CD4-positive, alpha-beta memory T cell (primary cell): ENCODE measurements at regions not wholly inside any gene's neighbourhood (a gene's known extent, or its start where the extent isn't known, plus 50 kb on each side); places are given as distances from the start of the nearest gene placed in this dataset.

Experiments
- CTCF ChIA-PET: fragments of 350-600 bp; sonication (Branson Sonifier 250); formaldehyde crosslinking; loops from one replicate; lab custom pipeline; 2021; ENCODE audit warnings: inconsistent platforms; ENCODE audit not compliant: partially characterized antibody; lab: Charles Lee
- POLR2A ChIA-PET: fragments of 350-600 bp; sonication (Branson Sonifier 250); formaldehyde crosslinking; loops from one replicate; lab custom pipeline; 2021; ENCODE audit not compliant: partially characterized antibody; lab: Charles Lee
- DNase-seq, 5 donors: peaks; one replicate each; pipeline versions ENCODE4 v3.0.0 to v3.0.0-alpha.2; 2020 to 2022; ENCODE audit warnings: mixed read lengths in 1 of 5
- H3K27ac ChIP-seq: one replicate; pipeline ENCODE4 v1.7.0; 2013; ENCODE audit warnings: low read depth, low read length
- H3K27me3 ChIP-seq: 2 replicates; pipeline ENCODE4 v1.7.0; 2013; ENCODE audit warnings: mild to moderate bottlenecking, low read length, moderate library complexity; ENCODE audit not compliant: insufficient read depth
- H3K36me3 ChIP-seq: 2 replicates; pipeline ENCODE4 v1.7.0; 2013; ENCODE audit warnings: mild to moderate bottlenecking, low read length, moderate library complexity; ENCODE audit not compliant: insufficient read depth
- H3K4me1 ChIP-seq: 2 replicates; pipeline ENCODE4 v1.7.0; 2013; ENCODE audit warnings: mild to moderate bottlenecking, low read length, moderate library complexity; ENCODE audit not compliant: insufficient read depth
- H3K4me3 ChIP-seq, 2 donors: one replicate each; pipeline ENCODE4 v1.7.0; 2013; ENCODE audit warnings: low read length in 2 of 2, mild to moderate bottlenecking in 1 of 2
- H3K9me3 ChIP-seq, 2 donors: one replicate each; pipeline ENCODE4 v1.7.0; 2013; ENCODE audit warnings: low read length in 2 of 2, control low read depth in 1 of 2; ENCODE audit not compliant: control insufficient read depth in 1 of 2
- H3K27ac Mint-ChIP-seq, 7 donors: one replicate each; pipeline ENCODE4 v1.8.0; 2020 to 2021; ENCODE audit warnings: mixed read lengths in 7 of 7, mild to moderate bottlenecking in 6 of 7, inconsistent platforms in 3 of 7, moderate library complexity in 3 of 7
- H3K27me3 Mint-ChIP-seq, 2 donors: one replicate each; pipeline ENCODE4 v1.8.0; 2020 to 2021; ENCODE audit warnings: mixed read lengths in 2 of 2
- H3K36me3 Mint-ChIP-seq, 2 donors: one replicate each; pipeline ENCODE4 v1.8.0; 2020 to 2021; ENCODE audit warnings: mixed read lengths in 2 of 2, inconsistent platforms in 1 of 2, mild to moderate bottlenecking in 1 of 2
- H3K4me1 Mint-ChIP-seq, 4 donors: one replicate each; pipeline ENCODE4 v1.8.0; 2020 to 2021; ENCODE audit warnings: mixed read lengths in 4 of 4, mild to moderate bottlenecking in 1 of 4
- H3K4me3 Mint-ChIP-seq, 8 donors: one replicate each; pipeline ENCODE4 v1.8.0; 2020 to 2021; ENCODE audit warnings: mixed read lengths in 8 of 8, mild to moderate bottlenecking in 7 of 8, moderate library complexity in 6 of 8, inconsistent platforms in 3 of 8
- H3K9me3 Mint-ChIP-seq, 8 donors: one replicate each; pipeline ENCODE4 v1.8.0; 2020 to 2021; ENCODE audit warnings: mixed read lengths in 8 of 8, mild to moderate bottlenecking in 5 of 8, inconsistent platforms in 3 of 8, moderate library complexity in 1 of 8
- intact Hi-C: fragments of 100-400 bp; cut with micrococcal nuclease; formaldehyde crosslinking; loops from one replicate; pipeline ENCODE4 v1.15.1; 2023

GRCh38 chr5:121408778-121409177, 442.9 kb upstream of the FTMT start:
- Mint-ChIP-seq H3K27ac (no peak overlapping the region), H3K27me3 (no peaks in the 10 kb centered on the region), H3K36me3 (no peaks in the 10 kb centered on the region), H3K9me3 (peaks cover 0 to 20% (median 7%) of the 10 kb centered on the region in 8 donors), H3K4me1 (no peaks in the 10 kb centered on the region), H3K4me3 (no peak overlapping the region)
- Histone ChIP-seq H3K9me3 (no peaks in the 10 kb centered on the region), H3K27ac (no peak overlapping the region), H3K27me3 (no peaks in the 10 kb centered on the region), H3K4me1 (no peaks in the 10 kb centered on the region), H3K4me3 (no peak overlapping the region), H3K36me3 (no peaks in the 10 kb centered on the region)
- POLR2A ChIA-PET, result no interaction called here
- CTCF ChIA-PET, result no interaction called here
- intact Hi-C loops, result no loop called here
- DNase-seq, result no peak

GRCh38 chr5:121415270-121415669, 436.4 kb upstream of the FTMT start:
- H3K27me3 ChIP-seq, result no peaks in the 10 kb centered on the region
- Mint-ChIP-seq H3K27ac (no peak overlapping the region), H3K9me3 (peaks cover 0 to 14% (median 4%) of the 10 kb centered on the region in 8 donors), H3K4me1 (no peaks in the 10 kb centered on the region), H3K36me3 (no peaks in the 10 kb centered on the region), H3K4me3 (no peak overlapping the region), H3K27me3 (no peaks in the 10 kb centered on the region)
- no peaks in the 10 kb centered on the region for H3K36me3 ChIP-seq
- intact Hi-C loops, result no loop called here
- DNase-seq, result no peak
- H3K9me3 ChIP-seq, result no peaks in the 10 kb centered on the region
- CTCF ChIA-PET, result no interaction called here
- POLR2A ChIA-PET, result no interaction called here
- no peak overlapping the region for H3K4me3 ChIP-seq
- no peak overlapping the region for H3K27ac ChIP-seq
- H3K4me1 ChIP-seq, result no peaks in the 10 kb centered on the region

DNA sequence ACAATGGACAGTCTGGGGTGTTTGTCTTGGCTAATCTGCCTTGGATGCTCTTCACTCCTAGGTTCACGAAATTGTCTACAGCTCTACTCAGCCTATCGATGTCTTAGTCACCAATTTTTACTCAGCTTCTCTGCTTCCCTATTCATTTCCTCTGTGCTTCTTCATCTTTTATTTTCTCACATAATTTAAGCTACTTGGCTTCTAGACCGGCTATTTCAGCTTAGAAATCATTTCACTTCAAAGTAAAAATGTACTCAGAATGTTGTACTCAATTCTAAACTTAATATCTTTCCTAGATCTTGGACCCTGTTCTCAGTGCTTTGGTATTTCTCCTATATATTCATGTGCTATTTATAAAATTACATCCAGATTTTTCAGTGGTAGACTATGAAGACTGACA, 430.0 kb upstream of the FTMT start:
- Histone ChIP-seq H3K27me3 (no peaks in the 10 kb centered on the region), H3K4me3 (no peak overlapping the region), H3K4me1 (no peaks in the 10 kb centered on the region), H3K9me3 (no peaks in the 10 kb centered on the region), H3K36me3 (no peaks in the 10 kb centered on the region), H3K27ac (no peak overlapping the region)
- Mint-ChIP-seq H3K27ac (no peak overlapping the region), H3K4me3 (no peak overlapping the region), H3K9me3 (peaks cover 3 to 14% (median 5%) of the 10 kb centered on the region in 8 donors), H3K36me3 (no peaks in the 10 kb centered on the region), H3K27me3 (no peaks in the 10 kb centered on the region), H3K4me1 (no peaks in the 10 kb centered on the region)
- ChIA-PET CTCF (no interaction called here), POLR2A (no interaction called here)
- DNase-seq, result no peak
- intact Hi-C loops, result no loop called here

DNA sequence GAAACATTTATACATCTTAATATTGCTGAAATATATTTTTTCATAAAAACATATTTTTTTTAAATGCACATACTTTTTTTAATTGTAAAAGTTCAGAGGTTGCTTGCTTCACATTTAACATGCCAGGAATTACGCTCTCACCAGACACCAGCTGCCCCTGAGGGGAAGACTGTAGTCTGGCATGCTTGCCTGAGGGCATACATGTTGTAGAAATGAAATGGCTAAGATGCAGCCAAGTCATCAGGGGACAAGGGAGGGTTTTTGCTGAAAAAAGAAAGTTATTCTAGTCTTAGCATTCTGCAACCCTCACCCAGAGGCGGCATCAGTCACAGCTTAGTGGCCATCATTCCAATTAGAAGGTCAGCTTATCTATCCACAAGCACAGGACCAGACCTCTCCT, 426.7 kb upstream of the FTMT start:
- CTCF ChIA-PET, result no interaction called here
- no peaks in the 10 kb centered on the region for H3K36me3 Mint-ChIP-seq
- no peaks in the 10 kb centered on the region for H3K9me3 ChIP-seq
- no peaks in the 10 kb centered on the region for H3K36me3 ChIP-seq
- H3K27me3 Mint-ChIP-seq, result no peaks in the 10 kb centered on the region
- H3K27ac Mint-ChIP-seq, result no peak overlapping the region
- intact Hi-C loops, result no loop called here
- H3K4me1 ChIP-seq, result no peaks in the 10 kb centered on the region
- DNase-seq, result no peak
- POLR2A ChIA-PET, result no interaction called here
- H3K9me3 Mint-ChIP-seq, result peaks cover 3 to 16% (median 6%) of the 10 kb centered on the region in 8 donors
- no peaks in the 10 kb centered on the region for H3K4me1 Mint-ChIP-seq
- no peak overlapping the region for H3K4me3 Mint-ChIP-seq
- H3K27me3 ChIP-seq, result no peaks in the 10 kb centered on the region
- no peak overlapping the region for H3K27ac ChIP-seq
- H3K4me3 ChIP-seq, result no peak overlapping the region

- no peak for DNase-seq
- H3K4me1 ChIP-seq, result no peaks in the 10 kb centered on the region
- intact Hi-C loops, result no loop called here
- Mint-ChIP-seq H3K4me1 (no peaks in the 10 kb centered on the region), H3K9me3 (peaks cover 3 to 14% (median 6%) of the 10 kb centered on the region in 8 donors), H3K27me3 (no peaks in the 10 kb centered on the region), H3K27ac (no peak overlapping the region), H3K4me3 (no peak overlapping the region), H3K36me3 (no peaks in the 10 kb centered on the region)
- no peaks in the 10 kb centered on the region for H3K9me3 ChIP-seq
- no peak overlapping the region for H3K27ac ChIP-seq
- H3K4me3 ChIP-seq, result no peak overlapping the region
- POLR2A ChIA-PET, result no interaction called here
- H3K36me3 ChIP-seq, result no peaks in the 10 kb centered on the region
- CTCF ChIA-PET, result no interaction called here
- H3K27me3 ChIP-seq, result no peaks in the 10 kb centered on the region
Observed at GRCh38 chr5:121426153-121426552, 425.5 kb upstream of the FTMT start.

- intact Hi-C loops, result no loop called here
- H3K27me3 ChIP-seq, result no peaks in the 10 kb centered on the region
- DNase-seq, result no peak
- no peak overlapping the region for H3K27ac ChIP-seq
- ChIA-PET CTCF (no interaction called here), POLR2A (no interaction called here)
- H3K27me3 Mint-ChIP-seq, result no peaks in the 10 kb centered on the region
- no peak overlapping the region for H3K4me3 Mint-ChIP-seq
- no peaks in the 10 kb centered on the region for H3K36me3 ChIP-seq
- no peaks in the 10 kb centered on the region for H3K9me3 ChIP-seq
- peaks cover 2 to 10% (median 4%) of the 10 kb centered on the region in 8 donors for H3K9me3 Mint-ChIP-seq
- H3K4me3 ChIP-seq, result no peak overlapping the region
- no peaks in the 10 kb centered on the region for H3K4me1 Mint-ChIP-seq
- H3K36me3 Mint-ChIP-seq, result no peaks in the 10 kb centered on the region
- no peaks in the 10 kb centered on the region for H3K4me1 ChIP-seq
- no peak overlapping the region for H3K27ac Mint-ChIP-seq
Observed at GRCh38 chr5:121429761-121430160, 421.9 kb upstream of the FTMT start.

- POLR2A ChIA-PET, result no interaction called here
- Histone ChIP-seq H3K9me3 (no peaks in the 10 kb centered on the region), H3K4me1 (no peaks in the 10 kb centered on the region), H3K27me3 (no peaks in the 10 kb centered on the region), H3K36me3 (no peaks in the 10 kb centered on the region), H3K4me3 (no peak overlapping the region), H3K27ac (no peak overlapping the region)
- peaks cover 2 to 9% (median 4%) of the 10 kb centered on the region in 8 donors for H3K9me3 Mint-ChIP-seq
- intact Hi-C loops, result no loop called here
- H3K27me3 Mint-ChIP-seq, result no peaks in the 10 kb centered on the region
- no peak overlapping the region for H3K27ac Mint-ChIP-seq
- H3K36me3 Mint-ChIP-seq, result no peaks in the 10 kb centered on the region
- no peak overlapping the region for H3K4me3 Mint-ChIP-seq
- H3K4me1 Mint-ChIP-seq, result no peaks in the 10 kb centered on the region
- CTCF ChIA-PET, result no interaction called here
- no peak for DNase-seq
Observed at GRCh38 chr5:121430538-121430937, 421.1 kb upstream of the FTMT start.

DNA sequence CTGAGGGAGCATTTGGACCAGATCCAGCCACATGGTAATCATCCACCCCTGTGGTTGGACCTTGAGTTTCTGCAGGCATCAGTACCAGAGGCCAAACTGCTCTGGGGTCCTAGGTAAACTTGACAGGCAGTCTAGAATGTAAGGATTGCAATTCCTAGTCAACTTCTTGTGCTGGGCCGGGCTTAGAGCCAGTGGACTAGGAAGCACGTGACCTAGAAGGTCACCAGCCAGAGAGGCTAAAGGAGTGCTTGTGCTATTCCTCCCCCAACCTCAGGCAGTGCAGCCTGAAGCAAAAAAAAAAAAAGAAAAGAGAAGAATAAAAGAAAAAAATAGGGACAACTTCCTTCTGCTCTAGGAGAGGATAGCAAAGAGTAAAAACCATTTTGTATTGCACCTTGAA, 406.2 kb upstream of the FTMT start:
- H3K4me3 ChIP-seq, result no peak overlapping the region
- H3K4me1 Mint-ChIP-seq, result no peaks in the 10 kb centered on the region

More for the DNA sequence above, 406.2 kb upstream of the FTMT start:
- Mint-ChIP-seq H3K27ac (no peak overlapping the region), H3K4me3 (no peak overlapping the region), H3K36me3 (peaks cover 0 to 1% of the 10 kb centered on the region in 2 donors), H3K27me3 (no peaks in the 10 kb centered on the region), H3K9me3 (peaks cover 0 to 24% (median 4%) of the 10 kb centered on the region in 8 donors)
- no peaks in the 10 kb centered on the region for H3K27me3 ChIP-seq
- no peaks in the 10 kb centered on the region for H3K9me3 ChIP-seq
- H3K27ac ChIP-seq, result no peak overlapping the region
- CTCF ChIA-PET, result no interaction called here
- DNase-seq, result no peak
- intact Hi-C loops, result no loop called here
- POLR2A ChIA-PET, result no interaction called here
- no peaks in the 10 kb centered on the region for H3K4me1 ChIP-seq
- no peaks in the 10 kb centered on the region for H3K36me3 ChIP-seq
